ENCODE measurements at regions not wholly inside any gene's neighbourhood (a gene's known extent, or its start where the extent isn't known, plus 50 kb on each side); places are given as distances from the start of the nearest gene placed in this dataset.

GRCh38 chr15:70407336-70407670 is 309.6 kb upstream of the TLE3 start:
- H3K9ac ChIP-seq (ENCODE audit: low read depth in 1 of 2, low read length in 2 of 2), result no peak overlapping the region
- no peaks in the 10 kb centered on the region for H3K9me3 ChIP-seq (ENCODE audit: control insufficient read depth in 2 of 2, low read length in 2 of 2)
- H3K27me3 ChIP-seq (ENCODE audit: control insufficient read depth in 2 of 2, insufficient read depth in 2 of 2, low read length in 2 of 2), result peaks cover 0 to 2% of the 10 kb centered on the region in 2 donors
- no peaks in the 10 kb centered on the region for H3K36me3 ChIP-seq (ENCODE audit: control insufficient read depth in 2 of 2, insufficient read depth in 2 of 2, low read length in 2 of 2)
- H3K4me3 ChIP-seq (ENCODE audit: low read length in 2 of 2), result no peak overlapping the region
- no peak overlapping the region for H3K27ac ChIP-seq (ENCODE audit: low read depth in 2 of 2, low read length in 2 of 2)
- H3K4me1 ChIP-seq (ENCODE audit: control insufficient read depth in 2 of 2, insufficient read depth in 2 of 2, low read length in 2 of 2), result no peaks in the 10 kb centered on the region

GRCh38 chr15:70406617-70407335 is 309.1 kb upstream of the TLE3 start:
- H3K27me3 ChIP-seq (ENCODE audit: control insufficient read depth in 2 of 2, insufficient read depth in 2 of 2, low read length in 2 of 2), result peaks cover 0 to 2% of the 10 kb centered on the region in 2 donors

GRCh38 chr15:70401709-70402108 is 304.0 kb upstream of the TLE3 start:
- Histone ChIP-seq H3K27me3 (ENCODE audit: control insufficient read depth in 2 of 2, insufficient read depth in 2 of 2, low read length in 2 of 2) (peaks cover 2% of the 10 kb centered on the region in 2 donors), H3K27ac (ENCODE audit: low read depth in 2 of 2, low read length in 2 of 2) (no peak overlapping the region), H3K4me3 (ENCODE audit: low read length in 2 of 2) (no peak overlapping the region), H3K9ac (ENCODE audit: low read depth in 1 of 2, low read length in 2 of 2) (no peak overlapping the region), H3K9me3 (ENCODE audit: control insufficient read depth in 2 of 2, low read length in 2 of 2) (no peaks in the 10 kb centered on the region), H3K36me3 (ENCODE audit: control insufficient read depth in 2 of 2, insufficient read depth in 2 of 2, low read length in 2 of 2) (no peaks in the 10 kb centered on the region), H3K4me1 (ENCODE audit: control insufficient read depth in 2 of 2, insufficient read depth in 2 of 2, low read length in 2 of 2) (no peaks in the 10 kb centered on the region)

More at GRCh38 chr15:70406617-70407335, 309.1 kb upstream of the TLE3 start:
- Histone ChIP-seq H3K4me3 (ENCODE audit: low read length in 2 of 2) (no peak overlapping the region), H3K4me1 (ENCODE audit: control insufficient read depth in 2 of 2, insufficient read depth in 2 of 2, low read length in 2 of 2) (no peaks in the 10 kb centered on the region), H3K9me3 (ENCODE audit: control insufficient read depth in 2 of 2, low read length in 2 of 2) (no peaks in the 10 kb centered on the region), H3K9ac (ENCODE audit: low read depth in 1 of 2, low read length in 2 of 2) (no peak overlapping the region), H3K36me3 (ENCODE audit: control insufficient read depth in 2 of 2, insufficient read depth in 2 of 2, low read length in 2 of 2) (no peaks in the 10 kb centered on the region), H3K27ac (ENCODE audit: low read depth in 2 of 2, low read length in 2 of 2) (no peak overlapping the region)

GRCh38 chr15:70400766-70401541 is 303.2 kb upstream of the TLE3 start:
- Histone ChIP-seq H3K27me3 (ENCODE audit: control insufficient read depth in 2 of 2, insufficient read depth in 2 of 2, low read length in 2 of 2) (peaks cover 2 to 5% of the 10 kb centered on the region in 2 donors), H3K36me3 (ENCODE audit: control insufficient read depth in 2 of 2, insufficient read depth in 2 of 2, low read length in 2 of 2) (no peaks in the 10 kb centered on the region), H3K27ac (ENCODE audit: low read depth in 2 of 2, low read length in 2 of 2) (no peak overlapping the region), H3K4me3 (ENCODE audit: low read length in 2 of 2) (no peak overlapping the region), H3K9ac (ENCODE audit: low read depth in 1 of 2, low read length in 2 of 2) (no peak overlapping the region), H3K4me1 (ENCODE audit: control insufficient read depth in 2 of 2, insufficient read depth in 2 of 2, low read length in 2 of 2) (no peaks in the 10 kb centered on the region), H3K9me3 (ENCODE audit: control insufficient read depth in 2 of 2, low read length in 2 of 2) (no peaks in the 10 kb centered on the region)

GRCh38 chr15:70399204-70399603 is 301.5 kb upstream of the TLE3 start:
- H3K27me3 ChIP-seq (ENCODE audit: control insufficient read depth in 2 of 2, insufficient read depth in 2 of 2, low read length in 2 of 2), result peaks cover 2 to 5% of the 10 kb centered on the region in 2 donors
- no peaks in the 10 kb centered on the region for H3K4me1 ChIP-seq (ENCODE audit: control insufficient read depth in 2 of 2, insufficient read depth in 2 of 2, low read length in 2 of 2)
- no peak overlapping the region for H3K9ac ChIP-seq (ENCODE audit: low read depth in 1 of 2, low read length in 2 of 2)
- no peaks in the 10 kb centered on the region for H3K36me3 ChIP-seq (ENCODE audit: control insufficient read depth in 2 of 2, insufficient read depth in 2 of 2, low read length in 2 of 2)
- H3K9me3 ChIP-seq (ENCODE audit: control insufficient read depth in 2 of 2, low read length in 2 of 2), result no peaks in the 10 kb centered on the region
- no peak overlapping the region for H3K27ac ChIP-seq (ENCODE audit: low read depth in 2 of 2, low read length in 2 of 2)
- no peak overlapping the region for H3K4me3 ChIP-seq (ENCODE audit: low read length in 2 of 2)

GRCh38 chr15:70398694-70399093 is 301.0 kb upstream of the TLE3 start:
- no peaks in the 10 kb centered on the region for H3K36me3 ChIP-seq (ENCODE audit: control insufficient read depth in 2 of 2, insufficient read depth in 2 of 2, low read length in 2 of 2)
- no peaks in the 10 kb centered on the region for H3K9me3 ChIP-seq (ENCODE audit: control insufficient read depth in 2 of 2, low read length in 2 of 2)
- H3K4me3 ChIP-seq (ENCODE audit: low read length in 2 of 2), result no peak overlapping the region
- H3K27me3 ChIP-seq (ENCODE audit: control insufficient read depth in 2 of 2, insufficient read depth in 2 of 2, low read length in 2 of 2), result peaks cover 2 to 5% of the 10 kb centered on the region in 2 donors
- no peak overlapping the region for H3K27ac ChIP-seq (ENCODE audit: low read depth in 2 of 2, low read length in 2 of 2)
- H3K4me1 ChIP-seq (ENCODE audit: control insufficient read depth in 2 of 2, insufficient read depth in 2 of 2, low read length in 2 of 2), result no peaks in the 10 kb centered on the region
- H3K9ac ChIP-seq (ENCODE audit: low read depth in 1 of 2, low read length in 2 of 2), result no peak overlapping the region

GRCh38 chr15:70396807-70397206 is 299.1 kb upstream of the TLE3 start:
- H3K9ac ChIP-seq (ENCODE audit: low read depth in 1 of 2, low read length in 2 of 2), result no peak overlapping the region
- H3K27me3 ChIP-seq (ENCODE audit: control insufficient read depth in 2 of 2, insufficient read depth in 2 of 2, low read length in 2 of 2), result peaks cover 2 to 3% of the 10 kb centered on the region in 2 donors
- H3K36me3 ChIP-seq (ENCODE audit: control insufficient read depth in 2 of 2, insufficient read depth in 2 of 2, low read length in 2 of 2), result no peaks in the 10 kb centered on the region
- H3K4me1 ChIP-seq (ENCODE audit: control insufficient read depth in 2 of 2, insufficient read depth in 2 of 2, low read length in 2 of 2), result no peaks in the 10 kb centered on the region
- no peak overlapping the region for H3K27ac ChIP-seq (ENCODE audit: low read depth in 2 of 2, low read length in 2 of 2)
- no peaks in the 10 kb centered on the region for H3K9me3 ChIP-seq (ENCODE audit: control insufficient read depth in 2 of 2, low read length in 2 of 2)
- H3K4me3 ChIP-seq (ENCODE audit: low read length in 2 of 2), result no peak overlapping the region

- Histone ChIP-seq H3K9ac (ENCODE audit: low read depth in 1 of 2, low read length in 2 of 2) (no peak overlapping the region), H3K27me3 (ENCODE audit: control insufficient read depth in 2 of 2, insufficient read depth in 2 of 2, low read length in 2 of 2) (peaks cover 2 to 3% of the 10 kb centered on the region in 2 donors), H3K27ac (ENCODE audit: low read depth in 2 of 2, low read length in 2 of 2) (no peak overlapping the region), H3K4me3 (ENCODE audit: low read length in 2 of 2) (no peak overlapping the region), H3K9me3 (ENCODE audit: control insufficient read depth in 2 of 2, low read length in 2 of 2) (no peaks in the 10 kb centered on the region), H3K4me1 (ENCODE audit: control insufficient read depth in 2 of 2, insufficient read depth in 2 of 2, low read length in 2 of 2) (no peaks in the 10 kb centered on the region), H3K36me3 (ENCODE audit: control insufficient read depth in 2 of 2, insufficient read depth in 2 of 2, low read length in 2 of 2) (no peaks in the 10 kb centered on the region)
These were observed 297.4 kb upstream of the TLE3 start for GRCh38 chr15:70395164-70395563.

- Histone ChIP-seq H3K27me3 (ENCODE audit: control insufficient read depth in 2 of 2, insufficient read depth in 2 of 2, low read length in 2 of 2) (no peaks in the 10 kb centered on the region), H3K4me3 (ENCODE audit: low read length in 2 of 2) (no peak overlapping the region), H3K9ac (ENCODE audit: low read depth in 1 of 2, low read length in 2 of 2) (no peak overlapping the region), H3K9me3 (ENCODE audit: control insufficient read depth in 2 of 2, low read length in 2 of 2) (no peaks in the 10 kb centered on the region), H3K4me1 (ENCODE audit: control insufficient read depth in 2 of 2, insufficient read depth in 2 of 2, low read length in 2 of 2) (no peaks in the 10 kb centered on the region), H3K27ac (ENCODE audit: low read depth in 2 of 2, low read length in 2 of 2) (no peak overlapping the region), H3K36me3 (ENCODE audit: control insufficient read depth in 2 of 2, insufficient read depth in 2 of 2, low read length in 2 of 2) (no peaks in the 10 kb centered on the region)
These were observed 293.0 kb upstream of the TLE3 start for GRCh38 chr15:70390723-70391122.

- H3K27me3 ChIP-seq (ENCODE audit: control insufficient read depth in 2 of 2, insufficient read depth in 2 of 2, low read length in 2 of 2), result no peaks in the 10 kb centered on the region
- H3K9me3 ChIP-seq (ENCODE audit: control insufficient read depth in 2 of 2, low read length in 2 of 2), result no peaks in the 10 kb centered on the region
- no peak overlapping the region for H3K27ac ChIP-seq (ENCODE audit: low read depth in 2 of 2, low read length in 2 of 2)
- no peak overlapping the region for H3K4me3 ChIP-seq (ENCODE audit: low read length in 2 of 2)
- no peaks in the 10 kb centered on the region for H3K4me1 ChIP-seq (ENCODE audit: control insufficient read depth in 2 of 2, insufficient read depth in 2 of 2, low read length in 2 of 2)
- no peak overlapping the region for H3K9ac ChIP-seq (ENCODE audit: low read depth in 1 of 2, low read length in 2 of 2)
- H3K36me3 ChIP-seq (ENCODE audit: control insufficient read depth in 2 of 2, insufficient read depth in 2 of 2, low read length in 2 of 2), result no peaks in the 10 kb centered on the region
These were observed 290.3 kb upstream of the TLE3 start for GRCh38 chr15:70387993-70388392.

Data from mucosa of rectum (tissue), 2 donors.